ENCODE measurements at regions not wholly inside any gene's neighbourhood (a gene's known extent, or its start where the extent isn't known, plus 50 kb on each side); places are given as distances from the start of the nearest gene placed in this dataset.
"Not testable (repeated sequence)": the region's sequence is repeated elsewhere in the genome, so short reads cannot be mapped to it uniquely, and the experiment has no call there.

- DNase-seq (ENCODE audit: low spot score), result no peak
Observed at GRCh38 chr9:3773362-3774060, 247.7 kb upstream of the RFX3 start.

DNA sequence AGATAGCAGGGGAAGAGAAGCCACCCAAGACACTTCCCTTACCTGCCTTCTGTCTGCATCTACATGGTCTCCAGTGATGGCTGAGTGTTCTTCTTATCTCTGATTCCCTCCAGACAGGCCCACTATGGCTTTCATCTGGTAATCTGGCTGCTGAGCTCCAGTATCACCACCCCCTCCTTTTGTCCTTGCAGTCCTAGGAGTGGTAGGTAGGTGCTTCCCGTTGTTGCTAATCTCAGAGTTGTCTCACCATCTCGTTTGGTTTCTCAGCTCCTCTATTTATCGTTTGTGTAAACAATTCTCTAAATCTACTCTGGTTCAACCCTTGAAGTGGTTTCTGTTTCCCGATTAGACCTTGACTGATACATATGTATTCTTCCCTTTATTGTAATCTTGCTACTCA, 243.8 kb upstream of the RFX3 start:
- DNase-seq (ENCODE audit: low spot score), result no peak

GRCh38 chr9:3768712-3769457, 243.1 kb upstream of the RFX3 start:
- DNase-seq (ENCODE audit: low spot score), result no peak

DNA sequence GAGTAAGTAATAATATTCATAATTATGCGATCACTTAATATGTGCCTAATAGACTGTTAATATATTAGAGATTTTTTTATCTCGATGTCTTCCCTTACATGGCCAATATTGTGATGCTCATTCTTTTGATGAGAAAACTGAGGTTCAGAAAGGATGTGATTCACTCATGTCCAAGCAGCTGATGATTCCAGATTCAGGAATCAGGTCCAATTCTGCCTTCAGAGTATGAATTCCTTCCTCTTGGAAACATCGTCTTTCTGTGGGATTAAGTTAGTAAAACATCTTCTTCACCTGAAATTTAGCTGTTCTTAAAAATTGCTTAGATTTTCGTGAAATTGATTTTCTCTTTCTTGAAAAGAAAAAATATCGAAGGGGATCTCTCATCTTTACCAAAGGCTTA, 242.5 kb upstream of the RFX3 start:
- no peak for DNase-seq (ENCODE audit: low spot score)

DNA sequence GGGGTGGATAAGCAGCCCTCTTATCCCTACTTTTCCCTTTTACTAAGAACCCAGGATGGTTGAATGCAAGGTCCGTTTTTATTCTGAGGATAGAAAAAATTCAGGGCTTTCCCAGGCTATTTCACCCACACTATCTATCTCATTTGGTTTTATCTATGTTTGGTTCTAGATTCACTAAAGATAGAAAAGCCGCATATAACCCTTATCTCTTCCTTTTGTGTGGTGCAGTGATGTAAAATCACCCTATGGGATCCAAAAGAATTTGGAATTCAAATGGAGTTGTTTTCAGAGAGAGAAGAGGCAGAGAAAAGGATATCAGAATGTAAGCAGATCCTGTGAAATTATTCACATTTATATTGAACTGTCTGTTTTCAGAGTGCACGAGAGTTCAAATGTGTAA, 236.3 kb upstream of the RFX3 start:
- no peak for DNase-seq (ENCODE audit: low spot score)

- DNase-seq (ENCODE audit: low spot score), result no peak
Observed at GRCh38 chr9:3760031-3760430, 234.2 kb upstream of the RFX3 start.

DNA sequence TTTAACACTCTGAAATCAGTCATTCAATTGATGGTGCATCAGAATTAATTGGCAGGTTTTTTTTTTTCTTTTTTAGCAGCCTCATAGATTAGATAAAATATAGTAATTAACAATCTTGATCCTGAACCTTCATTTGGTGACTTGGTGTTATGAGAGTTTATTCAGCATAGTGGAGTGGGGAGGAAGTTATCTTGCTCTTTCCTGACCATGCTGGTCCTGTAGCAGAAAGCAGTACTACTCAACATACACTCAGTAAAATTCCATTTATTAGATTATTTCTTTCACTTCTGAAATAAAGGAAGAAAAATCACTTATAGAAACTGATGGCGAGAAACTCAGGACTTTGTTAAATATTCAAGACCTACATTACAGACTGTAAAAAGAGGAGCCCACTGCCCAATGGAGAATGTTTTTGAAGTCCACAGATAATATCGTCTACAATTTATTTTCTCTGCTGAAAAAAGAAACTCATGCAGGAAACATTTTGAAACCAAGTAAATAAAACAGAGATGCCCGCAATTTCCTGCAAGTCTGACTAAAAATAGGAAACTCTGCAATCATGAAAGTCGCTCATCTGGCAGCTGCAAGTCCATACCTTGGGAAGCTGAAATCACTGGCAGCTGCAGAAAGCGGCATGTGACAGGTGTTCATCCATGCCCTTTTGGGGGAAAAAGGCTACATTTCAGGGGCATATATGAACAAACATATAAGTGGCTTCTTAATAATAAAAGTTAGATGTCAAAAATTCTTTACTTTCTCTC, 233.2 kb upstream of the RFX3 start:
- DNase-seq (ENCODE audit: low spot score), result no peak

GRCh38 chr9:3756071-3756470, 230.3 kb upstream of the RFX3 start:
- DNase-seq (ENCODE audit: low spot score), result no peak

DNA sequence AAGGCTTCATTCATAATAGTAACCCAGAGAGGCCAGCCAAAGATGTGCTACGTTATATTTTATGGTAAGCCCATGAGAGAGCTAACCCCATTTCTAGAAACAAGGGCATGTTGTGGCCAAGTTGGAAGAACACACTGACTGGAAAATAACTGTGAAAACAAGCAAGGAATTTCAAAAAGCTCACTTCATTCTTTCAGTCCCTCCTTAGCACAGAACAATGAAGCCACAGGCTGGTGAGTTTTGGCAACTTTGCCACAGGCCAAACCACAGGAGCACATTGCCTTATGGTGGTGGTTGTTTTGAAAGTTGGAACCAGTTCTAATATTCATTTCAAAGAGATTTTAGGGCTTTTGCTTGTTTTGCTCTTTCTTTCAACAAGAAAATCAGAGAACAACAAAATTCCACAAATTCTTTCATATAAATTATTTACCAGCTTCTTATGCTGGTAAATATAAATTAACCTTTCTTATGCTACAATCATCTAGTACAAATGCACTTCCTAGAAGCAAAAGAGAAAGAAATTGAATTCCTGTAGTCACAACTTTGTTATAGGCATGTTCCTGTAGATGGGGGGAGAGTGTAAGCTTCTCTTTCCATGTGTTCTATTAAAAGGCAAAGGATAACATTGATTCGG, 225.4 kb upstream of the RFX3 start:
- DNase-seq (ENCODE audit: low spot score), result no peak

- DNase-seq (ENCODE audit: low spot score), result no peak
Observed at GRCh38 chr9:3750321-3750720, 224.5 kb upstream of the RFX3 start.

GRCh38 chr9:3746296-3747275, 220.8 kb upstream of the RFX3 start:
- DNase-seq (ENCODE audit: low spot score), result no peak

DNA sequence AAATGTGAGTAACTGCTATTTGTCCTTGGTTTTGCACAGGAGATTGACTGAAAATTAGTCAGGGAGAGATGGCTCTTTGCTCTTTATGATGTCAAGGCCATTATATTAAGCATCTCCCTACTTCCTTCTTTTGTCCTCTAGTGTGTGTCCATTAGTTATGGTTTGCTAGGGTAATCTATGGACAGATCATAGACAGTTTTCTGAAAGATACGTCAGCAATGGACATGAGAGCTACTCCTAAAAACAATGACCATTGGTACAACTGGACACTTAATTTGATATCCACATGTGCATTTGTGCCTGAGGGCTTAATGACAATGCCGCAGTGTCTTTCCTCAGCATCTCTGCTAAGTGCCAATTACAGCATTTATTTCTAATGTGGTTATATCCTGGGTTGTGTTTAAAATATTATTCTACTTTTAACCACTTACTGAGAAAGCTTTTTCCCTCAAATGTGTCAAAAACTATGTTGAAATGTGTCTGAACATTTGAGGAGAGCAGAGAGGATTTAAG, 218.2 kb upstream of the RFX3 start:
- DNase-seq (ENCODE audit: low spot score), result no peak

DNA sequence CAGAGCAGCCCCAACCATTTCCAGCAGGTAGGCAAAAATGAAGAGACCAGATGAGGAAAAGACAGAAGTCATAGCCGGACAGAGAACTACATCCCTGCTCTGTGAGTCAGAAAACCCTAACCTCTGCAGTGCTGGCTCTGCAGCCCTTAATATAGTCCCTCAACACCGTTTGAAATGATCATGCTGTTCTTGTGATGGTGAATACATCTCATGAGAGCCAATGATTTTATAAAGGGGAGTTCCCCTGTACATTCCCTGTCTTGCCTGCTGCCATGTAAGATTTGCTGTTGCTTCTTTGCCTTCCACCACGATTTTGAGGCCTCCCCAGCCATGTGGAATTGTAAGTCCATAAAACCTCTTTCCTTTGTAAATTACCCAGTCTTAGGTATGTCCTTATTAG, 216.8 kb upstream of the RFX3 start:
- no peak for DNase-seq (ENCODE audit: low spot score)

DNA sequence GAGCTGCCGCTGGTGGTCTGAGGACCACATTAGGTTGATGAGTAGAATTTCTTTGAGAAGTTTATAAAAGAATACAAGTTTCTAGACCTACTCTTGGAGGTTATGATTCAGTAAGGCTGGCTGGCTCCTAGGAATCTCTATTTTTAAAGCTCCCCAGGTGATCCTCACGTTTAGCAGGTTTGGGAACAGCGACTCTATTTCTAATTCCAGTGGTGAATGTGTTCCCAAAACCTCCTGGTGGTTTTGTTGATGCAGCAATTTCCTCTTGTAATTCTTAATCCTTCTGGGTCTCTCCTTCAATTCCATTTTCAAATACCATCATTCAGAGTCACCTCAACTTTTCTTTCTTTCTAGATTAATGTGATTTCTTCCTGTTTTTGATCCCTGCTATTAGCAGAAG, 215.9 kb upstream of the RFX3 start:
- no peak for DNase-seq (ENCODE audit: low spot score)

GRCh38 chr9:3740690-3741419, 215.1 kb upstream of the RFX3 start:
- no peak for DNase-seq (ENCODE audit: low spot score)

DNA sequence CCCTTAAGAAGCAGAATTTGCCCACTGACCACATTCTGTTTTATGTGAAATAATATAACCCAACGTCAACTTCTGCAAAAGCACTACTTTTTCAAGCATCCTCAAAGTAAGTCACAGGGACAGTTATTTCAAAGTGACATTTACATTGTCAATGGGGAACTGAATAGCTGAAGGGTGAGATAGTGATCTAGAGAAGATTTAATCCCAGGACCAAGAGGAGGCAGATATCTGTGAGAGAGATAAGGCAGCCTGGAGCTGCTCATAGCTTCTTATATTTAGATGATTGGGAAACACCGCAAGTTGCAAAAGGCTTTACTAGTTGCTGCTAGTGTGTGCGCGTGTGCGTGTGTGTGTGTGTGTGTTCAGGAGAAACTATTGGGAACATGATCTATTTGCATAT, 210.4 kb upstream of the RFX3 start:
- no peak for DNase-seq (ENCODE audit: low spot score)

DNA sequence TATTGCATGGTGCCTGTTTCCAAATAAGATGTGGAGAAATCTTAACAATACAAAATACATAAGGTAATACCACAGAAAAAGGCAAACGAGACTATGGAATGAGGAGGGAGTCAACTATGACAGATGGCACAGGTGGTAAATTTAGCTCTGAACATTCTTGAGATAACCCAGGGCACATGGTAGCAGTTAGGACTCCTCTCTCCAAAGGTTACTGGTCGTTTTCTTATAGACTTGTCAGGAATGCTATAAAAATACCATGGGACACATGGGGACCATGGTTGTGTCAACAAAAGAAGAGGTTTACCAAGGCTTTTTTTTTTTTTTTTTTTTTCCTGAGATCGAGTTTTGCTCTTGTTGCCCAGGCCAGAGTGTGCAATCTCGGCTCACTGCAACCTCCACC, 209.4 kb upstream of the RFX3 start:
- DNase-seq (ENCODE audit: low spot score), result no peak

DNA sequence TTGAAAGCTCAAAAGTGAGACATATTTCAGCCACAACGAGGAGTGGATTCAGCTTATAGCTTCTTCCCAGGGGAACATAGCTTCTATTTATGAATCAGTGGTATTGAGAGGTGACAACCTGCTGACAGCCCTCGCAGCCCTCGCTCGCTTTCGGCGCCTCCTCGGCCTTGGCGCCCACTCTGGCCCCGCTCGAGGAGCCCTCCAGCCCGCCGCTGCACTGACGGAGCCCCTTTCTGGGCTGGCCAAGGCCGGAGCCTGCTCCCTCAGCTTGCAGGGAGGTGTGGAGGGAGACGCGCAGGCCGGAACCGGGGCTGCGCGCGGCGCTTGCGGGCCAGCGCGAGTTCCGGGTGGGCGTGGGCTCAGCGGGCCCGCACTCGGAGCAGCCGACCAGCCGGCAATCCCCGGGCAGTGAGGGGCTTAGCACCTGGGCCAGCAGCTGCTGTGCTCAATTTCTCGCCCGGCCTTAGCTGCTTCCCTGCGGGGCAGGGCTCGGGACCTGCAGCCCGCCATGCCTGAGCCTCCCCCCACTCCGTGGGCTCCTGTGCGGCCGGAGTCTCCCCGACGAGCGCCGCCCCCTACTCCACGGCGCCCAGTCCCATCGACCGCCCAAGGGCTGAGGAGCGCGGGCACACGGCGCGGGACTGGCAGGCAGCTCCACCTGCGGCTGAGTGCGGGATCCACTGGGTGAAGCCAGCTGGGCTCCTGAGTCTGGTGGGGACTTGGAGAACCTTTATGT, 207.9 kb upstream of the RFX3 start:
- not testable (repeated sequence) for DNase-seq (ENCODE audit: low spot score)

DNA sequence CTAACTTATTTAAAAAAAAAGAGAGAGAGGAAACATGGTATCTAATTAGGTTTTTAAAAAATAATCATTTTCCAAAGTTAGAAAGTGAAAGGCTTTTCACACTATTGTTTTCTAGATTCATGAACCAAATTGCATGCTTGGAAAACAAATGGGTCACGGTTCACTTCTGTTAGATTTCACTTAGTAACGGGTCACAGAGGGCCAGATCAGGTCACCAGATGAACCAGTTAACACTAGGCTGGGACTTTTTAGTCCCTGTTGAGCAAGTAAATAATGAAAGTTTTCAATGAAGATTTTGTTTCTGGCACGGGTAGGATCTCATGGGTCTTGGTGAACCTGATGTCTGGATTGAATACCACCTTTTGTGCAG, 207.2 kb upstream of the RFX3 start:
- DNase-seq (ENCODE audit: low spot score), result no peak

All from hematopoietic multipotent progenitor cell treated with erythropoietin and hydrocortisone succinate and interleukin-3 and kit ligand, for 15 days (in vitro differentiated cells).